GM23248 (cell line): ENCODE measurements at regions not wholly inside any gene's neighbourhood (a gene's known extent, or its start where the extent isn't known, plus 50 kb on each side); places are given as distances from the start of the nearest gene placed in this dataset.

ENCODE experiments used
- DNase-seq: peaks from one replicate; pipeline ENCODE4 v3.0.0-alpha.2; 2015
- H2AFZ ChIP-seq: fragments of 200-600 bp; sonication (generic); 2 replicates; pipeline ENCODE4 v1.6.1; 2016; ENCODE audit warnings: antibody characterized with exemption
- H3F3A ChIP-seq: fragments of 200-600 bp; sonication (generic); 2 replicates; pipeline ENCODE4 v1.6.1; 2016; ENCODE audit warnings: mild to moderate bottlenecking, antibody characterized with exemption, mixed run types; ENCODE audit not compliant: insufficient read depth
- H3K27ac ChIP-seq: fragments of 200-600 bp; sonication (generic); 2 replicates; pipeline ENCODE4 v1.5.1; 2016; ENCODE audit warnings: mild to moderate bottlenecking
- H3K27me3 ChIP-seq: fragments of 200-600 bp; sonication (generic); replicated peaks from 2 replicates; pipeline ENCODE4 v1.6.1; 2016; ENCODE audit warnings: mild to moderate bottlenecking; ENCODE audit not compliant: insufficient read depth
- H3K36me3 ChIP-seq: fragments of 200-600 bp; sonication (generic); 2 replicates; pipeline ENCODE4 v1.6.1; 2016; ENCODE audit warnings: low read depth, mild to moderate bottlenecking
- H3K4me1 ChIP-seq: fragments of 200-600 bp; sonication (generic); 2 replicates; pipeline ENCODE4 v1.6.1; 2016; ENCODE audit warnings: mild to moderate bottlenecking; ENCODE audit not compliant: insufficient read depth
- H3K4me2 ChIP-seq: fragments of 200-600 bp; sonication (generic); one replicate; pipeline ENCODE4 v1.6.1; 2016; ENCODE audit warnings: mild to moderate bottlenecking; ENCODE audit not compliant: unreplicated experiment
- H3K4me3 ChIP-seq: fragments of 200-600 bp; sonication (generic); 2 replicates; pipeline ENCODE4 v1.5.1; 2016; ENCODE audit warnings: mild to moderate bottlenecking
- H3K79me2 ChIP-seq: fragments of 200-600 bp; sonication (generic); 2 replicates; pipeline ENCODE4 v1.6.1; 2016; ENCODE audit warnings: mild to moderate bottlenecking; ENCODE audit not compliant: insufficient read depth
- H3K9ac ChIP-seq: fragments of 200-600 bp; sonication (generic); 2 replicates; pipeline ENCODE4 v1.6.1; 2016; ENCODE audit warnings: mild to moderate bottlenecking
- H3K9me2 ChIP-seq: fragments of 200-600 bp; sonication (generic); 2 replicates; pipeline ENCODE4 v1.6.1; 2016; ENCODE audit warnings: mixed run types, mild to moderate bottlenecking, moderate library complexity; ENCODE audit not compliant: insufficient read depth
- H3K9me3 ChIP-seq: fragments of 200-600 bp; sonication (generic); one replicate; pipeline ENCODE4 v1.6.1; 2017; ENCODE audit warnings: low read depth
- H4K20me1 ChIP-seq: fragments of 200-600 bp; sonication (generic); 2 replicates; pipeline ENCODE4 v1.6.0; 2016; ENCODE audit not compliant: insufficient read depth
- EZH2 ChIP-seq: fragments of 200-600 bp; sonication (generic); IDR thresholded peaks from 2 replicates; pipeline ENCODE4 v1.6.1; 2018; ENCODE audit warnings: antibody characterized with exemption, mild to moderate bottlenecking; ENCODE audit not compliant: insufficient read depth, poor library complexity, severe bottlenecking
- EZH2phosphoT487 ChIP-seq: fragments of 200-600 bp; sonication (generic); IDR thresholded peaks from 2 replicates; pipeline ENCODE4 v1.6.1; 2018; ENCODE audit warnings: antibody characterized with exemption, moderate library complexity, mild to moderate bottlenecking, low read depth; ENCODE audit not compliant: insufficient read depth
- WGBS, 2 experiments: methylation state at CpG; one replicate each; pipeline ENCODE4 v1.1.6; 2015 to 2017; ENCODE audit warnings: low lambda C conversion rate in 2 of 2, low coverage in 1 of 2; ENCODE audit errors: missing lambda C conversion rate in 2 of 2; 5-methylcytosine and 5-hydroxymethylcytosine counted together
- in situ Hi-C: fragments of 300-500 bp; cut with MboI; formaldehyde crosslinking; loops from 2 replicates; pipeline ENCODE4 v1.15.0; 2020

GRCh38 chr5:39970117-39970798 lies 545.5 kb upstream of the DAB2 start:
- no peaks in the 10 kb centered on the region for H3F3A ChIP-seq
- H3K4me1 ChIP-seq = no peaks in the 10 kb centered on the region
- H3K4me3 ChIP-seq = no peak overlapping the region
- no peaks in the 10 kb centered on the region for H4K20me1 ChIP-seq
- TF ChIP-seq EZH2 = no peak
- no peak for TF ChIP-seq EZH2phosphoT487
- H3K27me3 ChIP-seq = no peaks in the 10 kb centered on the region; the same call in none of the 2 replicates
- no peak overlapping the region for H3K9ac ChIP-seq
- 71 to 73% methylated on average over 2 of the region's 2 CpGs for WGBS, 2 experiments
- H3K79me2 ChIP-seq = no peaks in the 10 kb centered on the region
- no peak overlapping the region for H3K27ac ChIP-seq
- no peak overlapping the region for H3K4me2 ChIP-seq
- DNase-seq = no peak
- H3K9me3 ChIP-seq = no peaks in the 10 kb centered on the region
- H2AFZ ChIP-seq = no peak overlapping the region
- H3K9me2 ChIP-seq = no peaks in the 10 kb centered on the region
- H3K36me3 ChIP-seq = no peaks in the 10 kb centered on the region
- in situ Hi-C loops = no loop called here

- Histone ChIP-seq H3K9ac (no peak overlapping the region), H2AFZ (no peak overlapping the region), H3K4me2 (no peak overlapping the region), H3K79me2 (no peaks in the 10 kb centered on the region), H3K27me3 (no peaks in the 10 kb centered on the region; the same call in none of the 2 replicates), H3K27ac (no peak overlapping the region), H3F3A (no peaks in the 10 kb centered on the region), H3K36me3 (no peaks in the 10 kb centered on the region), H3K4me1 (no peaks in the 10 kb centered on the region), H4K20me1 (no peaks in the 10 kb centered on the region), H3K4me3 (no peak overlapping the region), H3K9me3 (no peaks in the 10 kb centered on the region), H3K9me2 (no peaks in the 10 kb centered on the region)
- no peak for TF ChIP-seq EZH2
- no peak for TF ChIP-seq EZH2phosphoT487
- in situ Hi-C loops = no loop called here
- 19 to 21% methylated on average over 2 of the region's 2 CpGs for WGBS, 2 experiments
- no peak for DNase-seq
These were observed 543.6 kb upstream of the DAB2 start for GRCh38 chr5:39968381-39968780.

GRCh38 chr5:39955156-39955555 lies 530.4 kb upstream of the DAB2 start:
- no peaks in the 10 kb centered on the region for H3K9me3 ChIP-seq
- H4K20me1 ChIP-seq = no peaks in the 10 kb centered on the region
- H3F3A ChIP-seq = no peaks in the 10 kb centered on the region
- 13 to 24% methylated on average over 2 of the region's 2 CpGs for WGBS, 2 experiments
- no peaks in the 10 kb centered on the region for H3K9me2 ChIP-seq
- no peak for DNase-seq
- no peaks in the 10 kb centered on the region for H3K4me1 ChIP-seq
- no peak overlapping the region for H3K9ac ChIP-seq
- H2AFZ ChIP-seq = no peak overlapping the region
- in situ Hi-C loops = no loop called here
- H3K4me3 ChIP-seq = no peak overlapping the region
- H3K27ac ChIP-seq = no peak overlapping the region
- no peaks in the 10 kb centered on the region for H3K79me2 ChIP-seq
- no peak overlapping the region for H3K4me2 ChIP-seq
- TF ChIP-seq EZH2 = no peak
- TF ChIP-seq EZH2phosphoT487 = no peak
- H3K27me3 ChIP-seq = no peaks in the 10 kb centered on the region; the same call in 1 of the 2 replicates
- H3K36me3 ChIP-seq = no peaks in the 10 kb centered on the region

- Histone ChIP-seq H3F3A (no peaks in the 10 kb centered on the region), H3K36me3 (no peaks in the 10 kb centered on the region), H3K4me1 (no peaks in the 10 kb centered on the region), H3K27me3 (no peaks in the 10 kb centered on the region), H4K20me1 (no peaks in the 10 kb centered on the region), H2AFZ (no peak overlapping the region), H3K4me3 (no peak overlapping the region), H3K9me3 (no peaks in the 10 kb centered on the region), H3K27ac (no peak overlapping the region), H3K4me2 (no peak overlapping the region), H3K79me2 (no peaks in the 10 kb centered on the region), H3K9ac (no peak overlapping the region), H3K9me2 (no peaks in the 10 kb centered on the region)
- TF ChIP-seq EZH2 = no peak
- TF ChIP-seq EZH2phosphoT487 = no peak
- 88 to 96% methylated on average over 3 of the region's 3 CpGs for WGBS, 2 experiments
- no peak for DNase-seq
- in situ Hi-C loops = no loop called here
These were observed 526.3 kb upstream of the DAB2 start for GRCh38 chr5:39951070-39951469.
